ENCODE measurements at regions not wholly inside any gene's neighbourhood (a gene's known extent, or its start where the extent isn't known, plus 50 kb on each side); places are given as distances from the start of the nearest gene placed in this dataset.

DNA sequence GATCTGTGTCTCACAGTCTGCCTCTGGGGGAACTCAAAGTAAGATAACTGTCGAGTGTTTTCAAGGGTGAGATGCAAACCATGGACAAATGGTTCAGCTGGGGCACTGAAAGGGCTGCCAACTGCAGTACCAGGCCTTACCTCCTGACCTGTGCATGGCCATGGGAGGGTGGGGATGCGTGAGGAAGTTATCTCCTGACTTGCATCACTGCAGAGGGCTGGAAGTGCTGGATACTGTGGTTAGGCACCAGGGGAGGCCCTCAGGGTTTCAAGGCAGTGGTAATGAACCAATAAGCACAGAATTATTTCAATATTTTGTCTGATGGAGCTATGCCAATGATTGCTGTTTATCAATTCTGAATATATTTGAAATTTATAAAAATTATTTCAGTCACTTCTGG lies 159.2 kb downstream of the CYLD start:
- ChIA-PET POLR2A (no interaction called here), CTCF (no interaction called here)
- Histone ChIP-seq H4K20me1 (replicated peaks; ENCODE audit: control insufficient read depth, extremely low read depth, insufficient read depth, low read length) (no peaks in the 10 kb centered on the region), H3K4me1 (ENCODE audit: control insufficient read depth, extremely low read depth, insufficient read depth, low read length) (no peaks in the 10 kb centered on the region), H3K4me3 (replicated peaks in 1 of 3; ENCODE audit: insufficient read depth in 1 of 3, low read depth in 1 of 3, low read length in 3 of 3) (no peak overlapping the region), H3K9me3 (replicated peaks; ENCODE audit: control insufficient read depth, insufficient read depth, low read length) (peaks cover 2% of the 10 kb centered on the region), H3K4me2 (ENCODE audit: insufficient read depth, low read length) (no peak overlapping the region), H3K27me3 (ENCODE audit: control insufficient read depth in 2 of 2, insufficient read depth in 2 of 2, low read length in 2 of 2) (no peaks in the 10 kb centered on the region), H2AFZ (ENCODE audit: low read depth, low read length) (no peak overlapping the region), H3K9me1 (replicated peaks; ENCODE audit: control insufficient read depth, extremely low read depth, insufficient read depth, low read length) (no peaks in the 10 kb centered on the region), H3K79me2 (ENCODE audit: control insufficient read depth, insufficient read depth, low read length) (no peaks in the 10 kb centered on the region), H3K9ac (replicated peaks; ENCODE audit: extremely low read depth, insufficient read depth, low read length) (no peak overlapping the region), H3K27ac (ENCODE audit: insufficient read depth, low read depth, low read length) (no peak overlapping the region), H3K36me3 (ENCODE audit: control insufficient read depth in 2 of 2, extremely low read depth in 1 of 2, insufficient read depth in 2 of 2, low read length in 2 of 2) (no peaks in the 10 kb centered on the region)
- DNase-seq (ENCODE audit: low read depth, low spot score) (no peak), FAIRE-seq (no peak)
- intact Hi-C loops (cut with micrococcal nuclease) (no loop called here), dilution Hi-C loops (cut with MboI; ENCODE audit: extremely low pct_ligation_motif_present, low sequenced_read_pairs) (no loop called here)
- BruUV-seq (replicated peaks), result no TSS peak
- no peak for TF ChIP-seq FOS (IDR thresholded peaks at IDR 0.05; ENCODE audit: borderline replicate concordance, insufficient read depth, low read length)
- TF ChIP-seq MYC (IDR thresholded peaks at IDR 0.05; ENCODE audit: low read depth, low read length), result no peak
- TF ChIP-seq GATA2 (IDR thresholded peaks at IDR 0.05; ENCODE audit: insufficient read depth, insufficient read length, low read depth, low read length), result no peak
- no peak for TF ChIP-seq POLR2AphosphoS5 (IDR thresholded peaks at IDR 0.05; ENCODE audit: insufficient read depth, low read depth, low read length)
- no peak for TF ChIP-seq JUN (IDR thresholded peaks at IDR 0.05; ENCODE audit: borderline replicate concordance, insufficient read depth, insufficient read length, low read depth)
- TF ChIP-seq EZH2 (IDR thresholded peaks at IDR 0.05; ENCODE audit: borderline replicate concordance, low read depth, low read length, severe bottlenecking), result no peak
- TF ChIP-seq, protein P1, sequence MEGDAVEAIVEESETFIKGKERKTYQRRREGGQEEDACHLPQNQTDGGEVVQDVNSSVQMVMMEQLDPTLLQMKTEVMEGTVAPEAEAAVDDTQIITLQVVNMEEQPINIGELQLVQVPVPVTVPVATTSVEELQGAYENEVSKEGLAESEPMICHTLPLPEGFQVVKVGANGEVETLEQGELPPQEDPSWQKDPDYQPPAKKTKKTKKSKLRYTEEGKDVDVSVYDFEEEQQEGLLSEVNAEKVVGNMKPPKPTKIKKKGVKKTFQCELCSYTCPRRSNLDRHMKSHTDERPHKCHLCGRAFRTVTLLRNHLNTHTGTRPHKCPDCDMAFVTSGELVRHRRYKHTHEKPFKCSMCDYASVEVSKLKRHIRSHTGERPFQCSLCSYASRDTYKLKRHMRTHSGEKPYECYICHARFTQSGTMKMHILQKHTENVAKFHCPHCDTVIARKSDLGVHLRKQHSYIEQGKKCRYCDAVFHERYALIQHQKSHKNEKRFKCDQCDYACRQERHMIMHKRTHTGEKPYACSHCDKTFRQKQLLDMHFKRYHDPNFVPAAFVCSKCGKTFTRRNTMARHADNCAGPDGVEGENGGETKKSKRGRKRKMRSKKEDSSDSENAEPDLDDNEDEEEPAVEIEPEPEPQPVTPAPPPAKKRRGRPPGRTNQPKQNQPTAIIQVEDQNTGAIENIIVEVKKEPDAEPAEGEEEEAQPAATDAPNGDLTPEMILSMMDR (IDR thresholded peaks at IDR 0.05; ENCODE audit: extremely low read depth in 1 of 2, insufficient read depth in 1 of 2, low read depth in 1 of 2, low read length in 2 of 2), result no peak
- TF ChIP-seq MAX (IDR thresholded peaks at IDR 0.05; ENCODE audit: insufficient read depth, insufficient read length), result no peak
- TF ChIP-seq POLR2A (IDR thresholded peaks at IDR 0.05; ENCODE audit: low read depth, low read length), result no peak

Data from endothelial cell of umbilical vein (primary cell).